ENCODE measurements at regions not wholly inside any gene's neighbourhood (a gene's known extent, or its start where the extent isn't known, plus 50 kb on each side); places are given as distances from the start of the nearest gene placed in this dataset.

- H3K4me3 ChIP-seq (ENCODE audit: low read depth, poor library complexity, severe bottlenecking) = no peak overlapping the region
- intact Hi-C loops (cut with DNase I; ENCODE audit: low total_unique reads) = no loop called here
- TF ChIP-seq, protein P1, sequence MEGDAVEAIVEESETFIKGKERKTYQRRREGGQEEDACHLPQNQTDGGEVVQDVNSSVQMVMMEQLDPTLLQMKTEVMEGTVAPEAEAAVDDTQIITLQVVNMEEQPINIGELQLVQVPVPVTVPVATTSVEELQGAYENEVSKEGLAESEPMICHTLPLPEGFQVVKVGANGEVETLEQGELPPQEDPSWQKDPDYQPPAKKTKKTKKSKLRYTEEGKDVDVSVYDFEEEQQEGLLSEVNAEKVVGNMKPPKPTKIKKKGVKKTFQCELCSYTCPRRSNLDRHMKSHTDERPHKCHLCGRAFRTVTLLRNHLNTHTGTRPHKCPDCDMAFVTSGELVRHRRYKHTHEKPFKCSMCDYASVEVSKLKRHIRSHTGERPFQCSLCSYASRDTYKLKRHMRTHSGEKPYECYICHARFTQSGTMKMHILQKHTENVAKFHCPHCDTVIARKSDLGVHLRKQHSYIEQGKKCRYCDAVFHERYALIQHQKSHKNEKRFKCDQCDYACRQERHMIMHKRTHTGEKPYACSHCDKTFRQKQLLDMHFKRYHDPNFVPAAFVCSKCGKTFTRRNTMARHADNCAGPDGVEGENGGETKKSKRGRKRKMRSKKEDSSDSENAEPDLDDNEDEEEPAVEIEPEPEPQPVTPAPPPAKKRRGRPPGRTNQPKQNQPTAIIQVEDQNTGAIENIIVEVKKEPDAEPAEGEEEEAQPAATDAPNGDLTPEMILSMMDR (IDR thresholded peaks at IDR 0.05) = no peak
- WGBS, 2 donors = 73 to 85% methylated on average over 3 of the region's 3 CpGs
- DNase-seq (ENCODE audit: low spot score in 2 of 2) = no peak
Measured at GRCh38 chr18:73653251-73653650, 494.4 kb downstream of the FBXO15 start.

DNA sequence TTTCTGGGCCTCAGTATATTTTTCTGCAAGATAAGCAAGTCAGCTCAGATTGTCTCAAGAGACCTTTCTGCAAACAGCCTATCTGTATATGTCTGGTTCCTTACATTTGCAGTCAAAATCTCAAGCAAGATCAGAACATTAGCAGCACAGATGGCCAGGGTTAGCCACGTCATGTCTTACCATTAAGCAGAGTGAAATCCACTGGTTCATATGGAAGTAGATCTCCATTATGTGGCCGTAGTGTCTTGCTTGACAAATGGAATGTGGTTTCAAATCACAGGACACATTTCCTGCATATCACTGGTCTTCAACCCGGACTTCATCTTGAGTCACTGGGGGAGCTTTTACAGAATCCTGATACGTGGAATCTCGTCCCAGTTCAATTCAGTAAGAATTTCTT lies 500.2 kb downstream of the FBXO15 start:
- intact Hi-C loops (cut with DNase I; ENCODE audit: low total_unique reads) = no loop called here
- WGBS, 2 donors = 91 to 92% methylated on average over 5 of the region's 5 CpGs

DNA sequence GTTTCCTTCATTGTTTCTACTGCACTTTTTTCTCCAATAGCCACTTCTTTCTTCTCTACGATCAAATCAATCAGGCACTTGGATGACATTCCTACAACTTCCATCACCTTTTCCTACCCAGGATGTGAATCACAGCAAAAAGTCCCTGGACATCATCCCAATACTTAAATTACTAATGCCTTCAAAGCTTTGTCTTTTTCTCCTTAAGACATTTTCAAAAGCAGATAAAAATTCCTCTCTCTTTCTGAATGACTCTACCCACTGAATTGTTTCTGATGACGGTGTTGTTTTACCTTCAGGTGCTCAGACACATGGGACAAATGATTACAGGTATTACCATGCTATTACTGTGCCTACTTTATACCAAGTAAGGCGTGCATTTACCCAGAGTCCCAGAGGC lies 500.9 kb downstream of the FBXO15 start:
- intact Hi-C loops (cut with DNase I; ENCODE audit: low total_unique reads) = no loop called here
- no peak for DNase-seq (ENCODE audit: low spot score in 2 of 2)
- no peak overlapping the region for H3K4me3 ChIP-seq (ENCODE audit: low read depth, poor library complexity, severe bottlenecking)
- TF ChIP-seq, protein P1 (IDR thresholded peaks at IDR 0.05) = no peak
- no peak for TF ChIP-seq POLR2A (IDR thresholded peaks at IDR 0.05)
- 34 to 36% methylated on average over 3 of the region's 3 CpGs for WGBS, 2 donors

More for the DNA sequence above, 500.2 kb downstream of the FBXO15 start:
- no peak for TF ChIP-seq POLR2A (IDR thresholded peaks at IDR 0.05)
- TF ChIP-seq, protein P1 (IDR thresholded peaks at IDR 0.05) = no peak
- DNase-seq (ENCODE audit: low spot score in 2 of 2) = no peak
- H3K4me3 ChIP-seq (ENCODE audit: low read depth, poor library complexity, severe bottlenecking) = no peak overlapping the region

DNA sequence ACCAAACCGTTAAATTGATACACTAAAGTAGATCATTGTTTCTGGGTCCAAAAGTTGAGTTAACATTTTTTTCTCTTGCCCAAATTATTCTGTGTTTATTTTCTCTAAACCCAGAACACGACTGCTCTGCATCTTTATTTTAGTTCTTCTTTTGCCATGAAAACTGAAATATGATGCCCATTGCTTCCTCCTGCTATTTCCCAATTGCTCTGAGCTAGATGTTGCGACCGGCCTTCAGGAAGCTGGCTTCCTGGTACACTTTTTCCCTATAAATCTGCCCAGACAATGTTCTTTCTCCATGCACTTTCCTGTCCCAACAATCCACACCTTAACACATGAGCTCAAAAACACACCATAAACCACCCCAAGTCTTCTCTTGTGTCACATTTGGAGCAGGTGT lies 501.4 kb downstream of the FBXO15 start:
- intact Hi-C loops (cut with DNase I; ENCODE audit: low total_unique reads) = no loop called here

DNA sequence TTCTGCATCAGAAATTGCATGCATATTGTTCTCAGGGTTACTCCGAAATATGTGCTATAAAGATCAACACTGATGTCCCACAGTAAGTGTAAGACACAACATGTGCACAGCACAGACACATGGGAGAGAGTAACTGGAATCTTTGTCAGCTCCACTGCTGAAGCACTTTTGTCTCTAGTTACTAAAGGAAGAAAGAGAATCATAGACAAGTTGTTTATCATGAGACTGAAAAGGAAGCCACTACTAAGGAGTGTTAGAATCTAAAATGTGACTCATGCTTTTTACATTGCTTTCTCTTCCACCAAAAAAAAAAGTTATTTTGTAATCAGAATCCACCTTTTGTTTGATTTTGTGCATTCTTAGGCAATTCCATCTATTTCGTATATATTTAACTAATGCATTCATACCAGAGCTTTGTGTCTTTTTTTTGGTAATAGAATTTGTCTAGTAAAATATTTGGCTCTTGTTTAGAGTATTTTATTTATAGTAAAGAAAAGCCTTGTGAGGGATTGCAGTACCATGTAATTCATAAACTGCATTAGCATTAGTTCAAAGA lies 502.4 kb downstream of the FBXO15 start:
- TF ChIP-seq POLR2A (IDR thresholded peaks at IDR 0.05) = no peak
- TF ChIP-seq, protein P1 (IDR thresholded peaks at IDR 0.05) = no peak
- intact Hi-C loops (cut with DNase I; ENCODE audit: low total_unique reads) = no loop called here
- 71 to 73% methylated on average over 2 of the region's 2 CpGs for WGBS, 2 donors
- H3K4me3 ChIP-seq (ENCODE audit: low read depth, poor library complexity, severe bottlenecking) = no peak overlapping the region
- DNase-seq (ENCODE audit: low spot score in 2 of 2) = no peak

More for the DNA sequence above, 501.4 kb downstream of the FBXO15 start:
- TF ChIP-seq, protein P1 (IDR thresholded peaks at IDR 0.05) = no peak
- 26 to 35% methylated on average over 4 of the region's 4 CpGs for WGBS, 2 donors
- no peak overlapping the region for H3K4me3 ChIP-seq (ENCODE audit: low read depth, poor library complexity, severe bottlenecking)
- DNase-seq (ENCODE audit: low spot score in 2 of 2) = no peak

GRCh38 chr18:73639788-73640187 lies 507.8 kb downstream of the FBXO15 start:
- intact Hi-C loops (cut with DNase I; ENCODE audit: low total_unique reads) = no loop called here
- TF ChIP-seq POLR2A (IDR thresholded peaks at IDR 0.05) = no peak
- TF ChIP-seq, protein P1 (IDR thresholded peaks at IDR 0.05) = no peak
- WGBS, 2 donors = 90% methylated on average over 6 of the region's 6 CpGs
- no peak overlapping the region for H3K4me3 ChIP-seq (ENCODE audit: low read depth, poor library complexity, severe bottlenecking)
- DNase-seq (ENCODE audit: low spot score in 2 of 2) = no peak
